Epithelial cell of proximal tubule (primary cell): ENCODE measurements at regions not wholly inside any gene's neighbourhood (a gene's known extent, or its start where the extent isn't known, plus 50 kb on each side); places are given as distances from the start of the nearest gene placed in this dataset.

Experiments used
- DNase-seq: peaks from one replicate; pipeline ENCODE4 v3.0.0-alpha.2; 2011; ENCODE audit warnings: low read depth
- H3K4me3 ChIP-seq: 2 replicates; pipeline ENCODE4 v1.5.1; 2011; ENCODE audit warnings: low read depth, mild to moderate bottlenecking, low read length
- CTCF ChIP-seq: conservative IDR thresholded peaks from 2 replicates; pipeline ENCODE4 v1.5.1; 2012; ENCODE audit warnings: low read depth, mild to moderate bottlenecking, low read length

- no peak for DNase-seq
- no peak for TF ChIP-seq CTCF
- H3K4me3 ChIP-seq, result no peak overlapping the region
Measured at GRCh38 chr14:54125109-54125508, 168.5 kb upstream of the BMP4 start.

GRCh38 chr14:54126947-54127346 lies 170.3 kb upstream of the BMP4 start:
- H3K4me3 ChIP-seq, result no peak overlapping the region
- TF ChIP-seq CTCF, result no peak
- no peak for DNase-seq

- no peak overlapping the region for H3K4me3 ChIP-seq
- no peak for DNase-seq
- TF ChIP-seq CTCF, result no peak
Measured at GRCh38 chr14:54127526-54127925, 170.9 kb upstream of the BMP4 start.

GRCh38 chr14:54129850-54130640 lies 173.4 kb upstream of the BMP4 start:
- DNase-seq, result no peak
- no peak overlapping the region for H3K4me3 ChIP-seq
- TF ChIP-seq CTCF, result no peak

- TF ChIP-seq CTCF, result no peak
- H3K4me3 ChIP-seq, result no peak overlapping the region
- DNase-seq, result no peak
Measured at GRCh38 chr14:54132496-54132895, 175.9 kb upstream of the BMP4 start.

- no peak overlapping the region for H3K4me3 ChIP-seq
- DNase-seq, result peak; percentile 92
- TF ChIP-seq CTCF, result no peak
Measured at GRCh38 chr14:54133896-54134295, 177.3 kb upstream of the BMP4 start.

- no peak for TF ChIP-seq CTCF
- DNase-seq, result no peak
- no peak overlapping the region for H3K4me3 ChIP-seq
Measured at GRCh38 chr14:54135804-54136280, 179.2 kb upstream of the BMP4 start.
